Astrocyte of the spinal cord (primary cell): ENCODE measurements at regions not wholly inside any gene's neighbourhood (a gene's known extent, or its start where the extent isn't known, plus 50 kb on each side); places are given as distances from the start of the nearest gene placed in this dataset.

Experiments used
- DNase-seq: peaks from one replicate; pipeline ENCODE4 v3.0.0; 2011; ENCODE audit warnings: low read depth, low spot score
- H3K4me3 ChIP-seq: 2 replicates; pipeline ENCODE4 v1.5.1; 2011; ENCODE audit warnings: low read depth, mild to moderate bottlenecking, low read length, moderate library complexity
- CTCF ChIP-seq: IDR thresholded peaks from 2 replicates; pipeline ENCODE4 v1.5.1; 2012; ENCODE audit warnings: low read depth, mild to moderate bottlenecking, low read length, inconsistent platforms
- in situ Hi-C: cut with HindIII; loops from 2 replicates; pipeline ENCODE4 v1.10.0; 2017; ENCODE audit warnings: low sequenced_read_pairs

- DNase-seq = peak; percentile 85
- no peak overlapping the region for H3K4me3 ChIP-seq
- in situ Hi-C loops = no loop called here
- TF ChIP-seq CTCF = no peak
Observed at GRCh38 chr5:116759860-116760640, 185.4 kb upstream of the SEMA6A start.

- DNase-seq = no peak
- in situ Hi-C loops = no loop called here
- H3K4me3 ChIP-seq = no peak overlapping the region
- TF ChIP-seq CTCF = no peak
Observed at GRCh38 chr5:116757326-116757725, 182.7 kb upstream of the SEMA6A start.

- TF ChIP-seq CTCF = no peak
Observed at GRCh38 chr5:116756531-116756930, 181.9 kb upstream of the SEMA6A start.

GRCh38 chr5:116754556-116754955 is 179.9 kb upstream of the SEMA6A start:
- no peak for TF ChIP-seq CTCF
- in situ Hi-C loops = no loop called here
- no peak overlapping the region for H3K4me3 ChIP-seq
- DNase-seq = no peak

More at GRCh38 chr5:116756531-116756930, 181.9 kb upstream of the SEMA6A start:
- H3K4me3 ChIP-seq = no peak overlapping the region
- in situ Hi-C loops = no loop called here
- no peak for DNase-seq

GRCh38 chr5:116751684-116752083 is 177.1 kb upstream of the SEMA6A start:
- in situ Hi-C loops = no loop called here
- H3K4me3 ChIP-seq = no peak overlapping the region
- no peak for TF ChIP-seq CTCF
- no peak for DNase-seq

- TF ChIP-seq CTCF = no peak
- DNase-seq = no peak
- in situ Hi-C loops = no loop called here
- no peak overlapping the region for H3K4me3 ChIP-seq
Observed at GRCh38 chr5:116750631-116751580, 176.3 kb upstream of the SEMA6A start.
